ENCODE measurements at regions not wholly inside any gene's neighbourhood (a gene's known extent, or its start where the extent isn't known, plus 50 kb on each side); places are given as distances from the start of the nearest gene placed in this dataset.
"Not testable (repeated sequence)": the region's sequence is repeated elsewhere in the genome, so short reads cannot be mapped to it uniquely, and the experiment has no call there.

- peak; percentile 95 for DNase-seq
Measured at GRCh38 chr3:194250098-194251002, 100.8 kb downstream of the CPN2 start.

- DNase-seq = no peak
Measured at GRCh38 chr3:194251007-194251406, 100.1 kb downstream of the CPN2 start.

GRCh38 chr3:194251461-194251860 lies 99.7 kb downstream of the CPN2 start:
- no peak for DNase-seq

GRCh38 chr3:194251891-194252560 lies 99.1 kb downstream of the CPN2 start:
- no peak for DNase-seq

- no peak for DNase-seq
Measured at GRCh38 chr3:194253270-194253669, 97.9 kb downstream of the CPN2 start.

GRCh38 chr3:194254040-194254439 lies 97.1 kb downstream of the CPN2 start:
- DNase-seq = no peak

- DNase-seq = no peak
Measured at GRCh38 chr3:194255252-194256039, 95.7 kb downstream of the CPN2 start.

- DNase-seq = peak; percentile 25
Measured at GRCh38 chr3:194256040-194256945, 94.8 kb downstream of the CPN2 start.

- no peak for DNase-seq
Measured at GRCh38 chr3:194257151-194257621, 93.9 kb downstream of the CPN2 start.

- no peak for DNase-seq
Measured at GRCh38 chr3:194257916-194258668, 93.0 kb downstream of the CPN2 start.

- DNase-seq = no peak
Measured at GRCh38 chr3:194259982-194260766, 91.0 kb downstream of the CPN2 start.

GRCh38 chr3:194261581-194262063 lies 89.5 kb downstream of the CPN2 start:
- no peak for DNase-seq

GRCh38 chr3:194262176-194262924 lies 88.8 kb downstream of the CPN2 start:
- DNase-seq = no peak

- DNase-seq = no peak
Measured at GRCh38 chr3:194262925-194263305, 88.2 kb downstream of the CPN2 start.

GRCh38 chr3:194264631-194265504 lies 86.3 kb downstream of the CPN2 start:
- DNase-seq = not testable (repeated sequence)

GRCh38 chr3:194265505-194265892 lies 85.6 kb downstream of the CPN2 start:
- no peak for DNase-seq

- no peak for DNase-seq
Measured at GRCh38 chr3:194265996-194266964, 84.8 kb downstream of the CPN2 start.
